H9 (cell line): ENCODE measurements at regions not wholly inside any gene's neighbourhood (a gene's known extent, or its start where the extent isn't known, plus 50 kb on each side); places are given as distances from the start of the nearest gene placed in this dataset.

ENCODE experiments used
- DNase-seq: peaks from one replicate; pipeline ENCODE4 v3.0.0-alpha.2; 2017
- H2AFZ ChIP-seq: one replicate; pipeline ENCODE4 v1.6.1; 2013; ENCODE audit warnings: mild to moderate bottlenecking, low read length, control low read depth, moderate library complexity
- H2AK5ac ChIP-seq: 2 replicates; pipeline ENCODE4 v1.6.1; 2013; ENCODE audit warnings: low read length, control low read depth, mixed read lengths; ENCODE audit not compliant: insufficient read length
- H2BK120ac ChIP-seq: one replicate; pipeline ENCODE4 v1.6.1; 2013; ENCODE audit warnings: low read depth, mild to moderate bottlenecking, low read length, control low read depth, inconsistent platforms; ENCODE audit not compliant: poor library complexity, severe bottlenecking
- H2BK12ac ChIP-seq: 2 replicates; pipeline ENCODE4 v1.6.1; 2013; ENCODE audit warnings: low read length, control low read depth, mixed read lengths, low read depth; ENCODE audit not compliant: insufficient read length
- H2BK15ac ChIP-seq: 2 replicates; pipeline ENCODE4 v1.6.1; 2013; ENCODE audit warnings: low read depth, low read length, control low read depth
- H2BK20ac ChIP-seq: one replicate; pipeline ENCODE4 v1.6.1; 2013; ENCODE audit warnings: low read depth, mild to moderate bottlenecking, low read length, control low read depth, inconsistent platforms; ENCODE audit not compliant: poor library complexity, severe bottlenecking
- H2BK5ac ChIP-seq: 2 replicates; pipeline ENCODE4 v1.6.1; 2013; ENCODE audit warnings: low read length, control low read depth, mixed read lengths; ENCODE audit not compliant: insufficient read length
- H3K14ac ChIP-seq: 2 replicates; pipeline ENCODE4 v1.6.1; 2013; ENCODE audit warnings: low read length, control low read depth; ENCODE audit not compliant: insufficient read depth
- H3K18ac ChIP-seq: 2 replicates; pipeline ENCODE4 v1.6.1; 2013; ENCODE audit warnings: low read depth, mild to moderate bottlenecking, mixed read lengths, low read length, control low read depth; ENCODE audit not compliant: insufficient read length
- H3K23ac ChIP-seq: 2 replicates; pipeline ENCODE4 v1.6.1; 2013; ENCODE audit warnings: low read length, control low read depth, mixed read lengths, low read depth; ENCODE audit not compliant: insufficient read length
- H3K23me2 ChIP-seq: 2 replicates; pipeline ENCODE4 v1.6.1; 2013; ENCODE audit warnings: low read depth, mild to moderate bottlenecking, mixed read lengths, low read length, control low read depth; ENCODE audit not compliant: insufficient read length, poor library complexity, severe bottlenecking
- H3K27ac ChIP-seq: 2 replicates; pipeline ENCODE4 v1.5.1; 2013; ENCODE audit warnings: low read length, control low read depth, mixed read lengths, low read depth; ENCODE audit not compliant: insufficient read length
- H3K27me3 ChIP-seq: 2 replicates; pipeline ENCODE4 v1.6.1; 2013; ENCODE audit warnings: low read length, control low read depth, inconsistent platforms; ENCODE audit not compliant: insufficient read depth
- H3K4ac ChIP-seq: 2 replicates; pipeline ENCODE4 v1.6.1; 2013; ENCODE audit warnings: low read depth, mild to moderate bottlenecking, control low read depth, inconsistent platforms, low read length, moderate library complexity
- H3K4me1 ChIP-seq: 2 replicates; pipeline ENCODE4 v1.6.1; 2013; ENCODE audit warnings: low read length, control low read depth, inconsistent platforms; ENCODE audit not compliant: insufficient read depth
- H3K4me2 ChIP-seq: 2 replicates; pipeline ENCODE4 v1.6.1; 2013; ENCODE audit warnings: low read length, control low read depth, mixed read lengths; ENCODE audit not compliant: insufficient read length, insufficient read depth
- H3K56ac ChIP-seq: 2 replicates; pipeline ENCODE4 v1.6.1; 2013; ENCODE audit warnings: low read depth, mild to moderate bottlenecking, mixed read lengths, low read length, control low read depth; ENCODE audit not compliant: insufficient read length
- H3K79me1 ChIP-seq: 2 replicates; pipeline ENCODE4 v1.6.1; 2013; ENCODE audit warnings: low read depth, mild to moderate bottlenecking, moderate library complexity, low read length, control low read depth, inconsistent platforms; ENCODE audit not compliant: insufficient read depth, poor library complexity, severe bottlenecking
- H3K79me2 ChIP-seq: 2 replicates; pipeline ENCODE4 v1.6.1; 2013; ENCODE audit warnings: low read length, control low read depth, inconsistent platforms; ENCODE audit not compliant: insufficient read depth
- H3K9ac ChIP-seq: 2 replicates; pipeline ENCODE4 v1.6.1; 2013; ENCODE audit warnings: low read length, control low read depth, mixed read lengths; ENCODE audit not compliant: insufficient read length; ENCODE audit errors: extremely low read depth
- H3K9me3 ChIP-seq: one replicate; pipeline ENCODE4 v1.6.1; 2013; ENCODE audit warnings: low read depth, low read length, inconsistent platforms; ENCODE audit not compliant: control insufficient read depth
- H3T11ph ChIP-seq: one replicate; pipeline ENCODE4 v1.6.1; 2013; ENCODE audit warnings: mild to moderate bottlenecking, low read length, control low read depth, inconsistent platforms
- H4K20me1 ChIP-seq: one replicate; pipeline ENCODE4 v1.6.1; 2013; ENCODE audit not compliant: control insufficient read depth, insufficient read length, insufficient read depth
- H4K5ac ChIP-seq: 2 replicates; pipeline ENCODE4 v1.6.1; 2013; ENCODE audit warnings: low read depth, mild to moderate bottlenecking, mixed read lengths, low read length, control low read depth; ENCODE audit not compliant: insufficient read length
- H4K8ac ChIP-seq: replicated peaks from 2 replicates; pipeline ENCODE4 v1.6.1; 2013; ENCODE audit warnings: low read length, control low read depth, mixed read lengths, low read depth; ENCODE audit not compliant: insufficient read length
- H4K91ac ChIP-seq: 2 replicates; pipeline ENCODE4 v1.6.1; 2013; ENCODE audit warnings: low read depth, mild to moderate bottlenecking, moderate library complexity, mixed read lengths, low read length, control low read depth; ENCODE audit not compliant: insufficient read length
- H3K27ac Mint-ChIP-seq, 3 experiments: 2 replicates in 2 of 3; 3 replicates in 1 of 3; pipeline ENCODE4 v1.8.0; 2020 to 2021; ENCODE audit warnings: mixed read lengths in 3 of 3, mild to moderate bottlenecking in 1 of 3, moderate library complexity in 1 of 3
- H3K27me3 Mint-ChIP-seq: 2 replicates; pipeline ENCODE4 v1.8.0; 2021; ENCODE audit warnings: low read depth, mild to moderate bottlenecking, moderate library complexity, mixed read lengths
- H3K36me3 Mint-ChIP-seq, 3 experiments: 2 replicates in 2 of 3; 3 replicates in 1 of 3; pipeline ENCODE4 v1.8.0; 2020 to 2021; ENCODE audit warnings: low read depth in 3 of 3, mixed read lengths in 3 of 3; ENCODE audit not compliant: insufficient read depth in 1 of 3
- H3K4me1 Mint-ChIP-seq, 2 experiments: 2 replicates each; pipeline ENCODE4 v1.8.0; 2020; ENCODE audit warnings: mixed read lengths in 2 of 2
- H3K4me3 Mint-ChIP-seq, 2 experiments: 2 replicates in 1 of 2; 3 replicates in 1 of 2; pipeline ENCODE4 v1.8.0; 2020 to 2021; ENCODE audit warnings: mild to moderate bottlenecking in 2 of 2, mixed read lengths in 2 of 2, moderate library complexity in 1 of 2
- H3K9me3 Mint-ChIP-seq, 2 experiments: 2 replicates in 1 of 2; 3 replicates in 1 of 2; pipeline ENCODE4 v1.8.0; 2020; ENCODE audit warnings: mild to moderate bottlenecking in 2 of 2, mixed read lengths in 2 of 2, moderate library complexity in 1 of 2
- CTCF ChIP-seq: fragments of 200-600 bp; sonication (generic); conservative IDR thresholded peaks from 3 replicates; pipeline ENCODE4 v1.8.0; 2021; ENCODE audit warnings: antibody characterized with exemption, mild to moderate bottlenecking
- WGBS: extraction: QIAGEN DNeasy Blood & Tissue Kit; methylation state at CpG from one replicate; pipeline ENCODE4 v1.1.7; 2013; ENCODE audit warnings: missing lambda C conversion rate, low lambda C conversion rate, mixed read lengths; ENCODE audit not compliant: insufficient read length; ENCODE audit errors: extremely low coverage; 5-methylcytosine and 5-hydroxymethylcytosine counted together

GRCh38 chr5:159456261-159456660, 126.0 kb upstream of the IL12B start:
- H2BK12ac ChIP-seq: no peak overlapping the region
- Mint-ChIP-seq H3K27ac (no peak overlapping the region; a peak in 1 of 7 replicates), H3K27me3 (no peaks in the 10 kb centered on the region; the same call in none of the 2 replicates), H3K36me3 (no peaks in the 10 kb centered on the region), H3K4me3 (no peak overlapping the region), H3K9me3 (no peaks in the 10 kb centered on the region), H3K4me1 (no peaks in the 10 kb centered on the region; a peak in 1 of 4 replicates)
- H2AK5ac ChIP-seq: no peak overlapping the region
- H4K20me1 ChIP-seq: no peaks in the 10 kb centered on the region
- H3K79me2 ChIP-seq: no peaks in the 10 kb centered on the region
- no peaks in the 10 kb centered on the region for H3K4me1 ChIP-seq
- no peak overlapping the region for H2BK15ac ChIP-seq
- H3K27me3 ChIP-seq: no peaks in the 10 kb centered on the region
- H3K79me1 ChIP-seq: no peaks in the 10 kb centered on the region
- no peak for DNase-seq
- H3K56ac ChIP-seq: no peak overlapping the region
- H3K14ac ChIP-seq: no peak overlapping the region
- H3K9ac ChIP-seq: no peak overlapping the region
- H3T11ph ChIP-seq: no peak overlapping the region
- no peak overlapping the region for H4K8ac ChIP-seq
- no peak for TF ChIP-seq CTCF
- H3K27ac ChIP-seq: no peak overlapping the region
- H3K4me2 ChIP-seq: no peak overlapping the region
- H4K91ac ChIP-seq: no peak overlapping the region
- no peak overlapping the region for H2BK20ac ChIP-seq
- H4K5ac ChIP-seq: no peak overlapping the region
- H3K18ac ChIP-seq: no peak overlapping the region
- no peak overlapping the region for H3K23ac ChIP-seq
- no peaks in the 10 kb centered on the region for H3K23me2 ChIP-seq
- no peak overlapping the region for H2AFZ ChIP-seq
- WGBS: no CpG with 5 or more reads among the region's 2 CpGs
- no peaks in the 10 kb centered on the region for H3K9me3 ChIP-seq
- H2BK5ac ChIP-seq: no peak overlapping the region
- H2BK120ac ChIP-seq: no peak overlapping the region
- H3K4ac ChIP-seq: no peak overlapping the region
